HG03097 (cell line): ENCODE measurements at regions not wholly inside any gene's neighbourhood (a gene's known extent, or its start where the extent isn't known, plus 50 kb on each side); places are given as distances from the start of the nearest gene placed in this dataset.

Source experiments
- ATAC-seq: cut with Tn5 transposase; IDR thresholded peaks from one replicate; pipeline ENCODE4 v1.9.1; 2021; ENCODE audit not compliant: unreplicated experiment, low FRiP score

GRCh38 chr6:163841733-163842132, 427.2 kb downstream of the QKI start:
- no peak for ATAC-seq

GRCh38 chr6:163841326-163841725, 426.8 kb downstream of the QKI start:
- no peak for ATAC-seq

GRCh38 chr6:163840880-163841279, 426.4 kb downstream of the QKI start:
- no peak for ATAC-seq

DNA sequence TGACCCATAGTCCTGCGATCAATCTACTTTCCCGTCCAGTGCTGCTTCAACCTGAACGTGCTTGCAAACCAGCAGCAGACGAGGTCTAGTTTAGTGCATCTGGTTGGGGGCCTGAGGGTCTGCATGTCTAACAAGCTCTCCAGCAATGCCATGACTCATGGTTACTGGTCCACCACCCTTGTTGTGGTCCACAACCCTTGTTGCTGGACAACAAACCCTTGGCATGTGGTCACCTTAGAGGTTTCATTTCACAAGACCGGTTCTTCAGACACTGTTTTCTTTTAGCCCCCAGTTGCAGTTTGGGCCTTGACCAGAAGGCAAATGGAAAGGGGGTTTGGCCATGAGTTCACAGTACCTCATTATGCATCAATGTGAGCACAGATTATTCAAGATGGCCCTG, 424.8 kb downstream of the QKI start:
- ATAC-seq = no peak

GRCh38 chr6:163837691-163838431, 423.3 kb downstream of the QKI start:
- ATAC-seq = no peak

DNA sequence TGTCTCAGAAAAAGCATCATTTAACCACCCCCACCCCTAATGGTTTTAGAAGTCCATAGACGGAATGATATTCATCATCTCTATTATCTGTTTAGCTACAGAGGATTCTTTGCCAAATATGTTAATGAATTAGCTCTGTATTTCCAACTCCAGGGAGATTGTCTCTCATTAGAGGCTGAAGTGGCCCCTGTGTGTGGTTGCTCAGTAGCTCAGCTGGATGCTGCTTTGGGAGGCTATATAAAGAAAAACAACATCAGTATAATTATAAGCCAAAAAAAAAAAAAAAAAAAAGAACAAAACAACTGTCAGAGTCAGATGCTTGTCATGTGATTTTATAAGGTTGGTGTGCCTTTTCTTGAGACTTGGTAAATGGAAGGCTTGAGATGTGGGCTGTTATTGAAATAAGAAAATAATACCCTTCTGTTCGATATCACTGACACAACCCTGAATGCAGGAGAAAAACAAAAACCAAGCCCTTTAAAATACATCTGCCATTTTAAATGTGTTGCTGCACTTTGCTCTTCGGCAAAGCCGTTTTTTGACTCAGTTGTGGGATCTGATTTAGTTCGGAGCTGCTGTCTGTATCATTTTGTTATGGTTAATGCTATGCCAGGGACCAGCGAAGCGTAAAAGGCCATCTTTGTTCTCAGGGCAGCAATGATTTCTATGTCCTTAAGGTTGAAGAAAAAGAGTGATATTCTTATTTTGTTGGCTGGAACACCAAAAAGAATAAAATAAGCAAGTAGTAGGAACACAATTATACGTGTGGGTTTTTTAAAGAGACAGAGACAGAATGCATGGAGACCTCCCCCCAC, 422.6 kb downstream of the QKI start:
- no peak for ATAC-seq

GRCh38 chr6:163835439-163836171, 421.1 kb downstream of the QKI start:
- no peak for ATAC-seq

GRCh38 chr6:163834226-163834970, 419.9 kb downstream of the QKI start:
- no peak for ATAC-seq

- no peak for ATAC-seq
These were observed 417.2 kb downstream of the QKI start for GRCh38 chr6:163831736-163832135.

- ATAC-seq = no peak
These were observed 416.1 kb downstream of the QKI start for GRCh38 chr6:163830641-163831040.

DNA sequence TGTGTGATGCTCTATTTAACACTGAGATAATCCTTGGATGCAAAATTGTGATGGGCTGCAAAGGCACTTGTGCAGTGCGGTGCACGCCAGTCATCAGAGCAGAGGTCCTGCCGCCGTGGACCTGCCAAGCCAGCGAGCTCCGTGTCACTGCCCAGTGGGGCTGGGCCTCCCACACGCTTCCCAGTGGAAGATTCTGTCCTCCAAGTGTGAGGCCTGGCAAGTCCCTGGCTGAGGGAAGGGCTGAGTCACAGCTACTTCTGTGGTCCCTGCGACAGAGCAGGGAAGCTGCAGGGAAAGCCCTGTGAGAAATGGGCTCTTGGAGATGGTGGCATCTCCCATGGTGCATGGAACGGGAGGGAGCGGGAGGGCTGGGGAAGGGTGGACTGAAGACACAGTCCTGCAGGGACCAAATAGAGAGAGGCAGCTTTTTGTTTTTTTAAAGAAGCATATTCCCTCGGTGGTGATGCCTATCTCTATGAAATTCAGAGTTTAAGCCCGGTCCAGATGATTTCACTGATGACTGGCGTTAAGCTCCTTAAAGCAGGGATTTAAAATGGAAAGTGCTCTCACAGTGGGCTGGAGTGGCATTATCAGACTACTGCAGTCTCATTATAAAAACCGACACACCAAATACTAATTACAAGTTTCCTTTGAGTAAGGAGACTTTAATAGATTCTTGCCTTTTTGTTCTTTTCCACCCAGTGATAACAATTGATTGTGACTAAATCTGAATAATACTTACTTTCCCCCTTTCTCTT, 413.7 kb downstream of the QKI start:
- no peak for ATAC-seq

DNA sequence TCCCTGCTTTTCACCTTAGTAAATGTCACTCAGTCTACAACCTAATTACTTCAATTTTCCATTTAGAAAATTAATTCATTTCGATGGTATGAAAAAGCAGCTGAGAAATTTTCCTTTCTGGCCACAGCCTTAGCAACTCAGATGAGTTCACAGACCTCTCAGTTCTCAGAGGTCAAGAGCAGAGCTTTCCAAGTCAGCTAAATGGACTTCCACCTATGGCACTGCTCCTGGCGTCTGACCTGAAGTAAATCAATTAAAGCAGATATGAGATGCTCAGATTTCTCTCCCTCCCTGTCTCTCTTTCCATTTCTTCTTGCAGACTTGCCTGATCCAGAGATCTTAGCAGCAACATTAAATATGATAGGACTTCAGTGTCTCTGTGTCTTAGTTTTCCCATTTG, 412.6 kb downstream of the QKI start:
- ATAC-seq = no peak

- ATAC-seq = no peak
These were observed 412.1 kb downstream of the QKI start for GRCh38 chr6:163826629-163827028.

DNA sequence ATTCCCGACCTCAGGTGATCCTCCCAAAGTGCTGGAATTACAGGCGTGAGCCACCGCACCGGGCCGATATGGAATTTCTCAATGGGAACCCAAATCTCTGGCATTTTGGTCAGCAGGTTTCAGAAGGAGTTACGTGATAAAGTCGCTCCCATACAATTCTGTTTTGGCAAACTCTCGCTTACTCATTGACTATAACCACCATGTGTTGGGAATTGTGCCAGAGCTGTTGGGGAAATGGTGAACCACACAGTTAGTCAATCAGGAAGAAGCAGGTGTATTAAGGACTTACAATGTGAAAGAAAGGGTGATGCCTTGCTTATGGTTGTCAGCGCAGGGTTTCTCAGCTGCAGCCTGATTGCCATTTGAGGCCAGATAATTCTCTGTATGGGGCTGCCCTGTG, 410.5 kb downstream of the QKI start:
- no peak for ATAC-seq

GRCh38 chr6:163823577-163823976, 409.1 kb downstream of the QKI start:
- ATAC-seq = no peak

- no peak for ATAC-seq
These were observed 406.4 kb downstream of the QKI start for GRCh38 chr6:163820745-163821458.

DNA sequence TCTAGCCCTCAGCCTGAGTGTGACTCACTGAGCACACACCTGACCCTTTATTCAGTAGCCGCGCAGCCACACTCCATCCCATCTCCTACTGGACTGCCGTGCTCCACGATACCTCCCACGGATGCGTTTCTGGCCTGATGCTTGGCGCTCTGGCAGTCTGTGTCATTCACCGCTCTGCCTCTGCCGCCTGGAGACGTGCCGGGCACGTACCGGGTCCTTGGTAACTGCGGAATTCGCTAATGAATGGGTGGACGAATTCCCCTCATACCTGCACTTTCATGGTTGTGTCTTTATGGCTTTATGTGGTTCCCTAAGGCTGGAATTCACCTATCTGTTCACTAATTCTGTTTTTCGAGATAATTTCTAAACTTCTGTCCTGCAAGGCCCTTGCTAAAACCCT, 405.7 kb downstream of the QKI start:
- ATAC-seq = no peak

DNA sequence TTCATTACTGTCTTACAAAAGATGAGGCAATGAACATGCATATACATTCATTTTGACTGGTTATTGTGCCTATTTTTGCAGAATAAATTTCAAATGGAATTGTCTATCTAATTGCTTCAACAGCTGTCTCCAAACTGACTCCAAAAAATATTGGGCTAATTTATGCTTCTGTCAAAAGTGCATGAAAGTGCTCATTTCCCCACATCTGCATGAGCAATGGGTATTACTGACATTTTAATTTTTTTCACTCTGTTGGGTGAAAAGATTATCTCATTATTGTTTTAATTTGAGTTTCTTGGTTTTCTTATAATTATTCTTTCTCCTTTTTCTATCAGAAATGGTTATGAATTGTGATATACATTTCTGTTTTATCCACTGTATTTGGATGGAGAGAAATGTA, 404.2 kb downstream of the QKI start:
- no peak for ATAC-seq

- ATAC-seq = no peak
These were observed 401.9 kb downstream of the QKI start for GRCh38 chr6:163816441-163816840.
